ENCODE measurements at regions not wholly inside any gene's neighbourhood (a gene's known extent, or its start where the extent isn't known, plus 50 kb on each side); places are given as distances from the start of the nearest gene placed in this dataset.

- TF ChIP-seq CTCF (IDR thresholded peaks at IDR 0.05) = no peak
- TF ChIP-seq POLR2A (IDR thresholded peaks at IDR 0.05) = no peak
These were observed 525.6 kb downstream of the SUCLA2 start for GRCh38 chr13:47475441-47475948.
